Occipital lobe (tissue), 1 donor: ENCODE measurements at regions not wholly inside any gene's neighbourhood (a gene's known extent, or its start where the extent isn't known, plus 50 kb on each side); places are given as distances from the start of the nearest gene placed in this dataset.
"Not testable (repeated sequence)": the region's sequence is repeated elsewhere in the genome, so short reads cannot be mapped to it uniquely, and the experiment has no call there.

Experiments used
- DNase-seq: peaks from one replicate; lab custom pipeline; 2025; lab: John Stamatoyannopoulos, UW

DNA sequence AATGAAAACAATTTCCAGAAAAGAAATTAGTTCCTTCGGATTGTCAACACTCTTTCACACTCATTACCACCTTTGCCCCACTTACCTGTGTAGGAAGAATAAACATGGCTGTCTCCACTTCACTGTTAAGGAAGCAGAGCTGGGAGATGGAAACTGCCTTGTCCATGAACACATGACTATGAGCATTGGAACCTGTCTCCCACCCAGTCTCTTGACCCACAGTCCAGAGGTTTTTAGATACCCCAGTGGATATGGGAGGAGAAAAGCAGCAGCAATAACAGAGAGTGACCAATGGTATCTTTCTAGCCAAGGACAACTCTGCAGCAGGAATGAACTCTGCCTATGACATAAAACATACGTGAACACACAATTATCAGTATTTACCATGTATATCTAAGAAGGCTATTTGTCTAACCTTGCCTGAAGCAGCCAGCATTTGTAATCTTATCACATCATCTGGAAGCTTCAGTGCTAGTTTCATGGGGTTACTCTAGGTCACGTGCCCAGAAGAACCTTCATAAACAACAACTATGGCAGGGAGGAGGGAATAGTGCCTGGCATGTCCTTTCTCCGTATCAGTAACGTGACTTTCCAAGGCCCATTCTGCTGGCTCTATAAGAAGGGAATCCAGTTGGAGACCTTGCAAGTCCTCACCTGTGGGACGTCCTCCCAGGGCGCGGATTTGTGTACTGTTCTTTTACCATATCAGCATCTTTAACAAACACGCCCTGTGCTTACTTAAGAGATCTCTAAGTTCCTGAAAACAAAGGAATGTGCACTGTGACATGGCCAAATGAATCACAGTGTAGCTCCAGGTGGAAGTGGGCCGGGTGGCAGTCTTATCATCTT, 221.8 kb upstream of the UBL3 start:
- no peak for DNase-seq

DNA sequence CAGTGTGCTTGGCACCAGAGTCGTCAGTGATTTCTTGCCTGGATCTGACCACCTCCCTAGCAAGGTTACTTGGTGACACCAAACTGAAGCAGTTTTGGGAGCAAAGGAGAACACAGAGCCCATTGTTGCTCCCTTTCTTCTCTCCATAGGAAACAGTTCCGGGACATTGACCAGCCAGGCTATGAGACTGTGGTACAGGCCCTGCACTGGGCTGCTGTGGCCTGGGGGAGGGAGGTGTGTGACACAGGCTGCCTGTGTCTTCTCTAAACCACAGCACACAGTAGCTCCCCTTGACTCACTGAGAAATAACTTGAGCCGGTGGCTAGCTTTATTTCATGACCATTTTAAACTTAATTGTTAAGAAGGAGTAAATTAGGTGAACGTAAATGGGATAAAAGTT, 214.8 kb upstream of the UBL3 start:
- no peak for DNase-seq

DNA sequence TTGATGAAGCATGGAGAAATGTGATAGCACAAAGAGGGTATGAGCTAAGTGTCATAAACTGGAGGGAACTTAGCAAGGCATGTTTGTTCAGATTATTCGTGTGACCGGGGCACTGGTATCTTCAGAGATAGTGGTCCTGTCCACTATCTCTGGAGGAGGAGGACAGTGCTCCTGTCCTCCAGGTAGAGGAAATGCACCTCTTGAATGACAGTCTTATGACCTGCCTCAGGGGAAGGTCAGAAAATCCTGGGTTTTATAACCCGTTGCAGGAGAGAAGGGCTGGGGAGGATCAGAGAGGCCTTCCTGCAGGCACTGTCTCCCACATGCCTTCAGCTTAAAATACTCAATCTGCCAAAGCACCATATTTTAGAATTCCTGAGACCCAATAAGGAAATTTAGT, 213.5 kb upstream of the UBL3 start:
- DNase-seq: no peak

DNA sequence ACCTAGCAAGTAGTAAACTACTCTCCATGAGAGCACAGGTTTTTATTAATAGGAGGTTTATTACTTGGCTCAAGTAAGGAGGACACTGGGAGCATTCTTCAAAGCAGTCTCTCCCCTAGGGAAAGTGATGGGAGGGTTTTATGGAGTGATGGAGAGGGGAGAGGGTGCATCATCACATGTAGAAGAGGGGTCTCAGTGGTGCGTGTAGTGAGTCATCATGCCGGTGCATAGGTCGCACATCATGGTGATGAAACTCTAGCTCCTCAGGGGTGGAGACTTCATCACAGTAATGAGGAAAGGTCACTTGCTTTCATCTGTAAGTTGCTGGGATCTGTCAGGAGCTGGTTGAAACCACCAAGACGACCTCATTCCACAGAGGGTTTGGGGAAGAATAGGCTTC, 210.8 kb upstream of the UBL3 start:
- no peak for DNase-seq

DNA sequence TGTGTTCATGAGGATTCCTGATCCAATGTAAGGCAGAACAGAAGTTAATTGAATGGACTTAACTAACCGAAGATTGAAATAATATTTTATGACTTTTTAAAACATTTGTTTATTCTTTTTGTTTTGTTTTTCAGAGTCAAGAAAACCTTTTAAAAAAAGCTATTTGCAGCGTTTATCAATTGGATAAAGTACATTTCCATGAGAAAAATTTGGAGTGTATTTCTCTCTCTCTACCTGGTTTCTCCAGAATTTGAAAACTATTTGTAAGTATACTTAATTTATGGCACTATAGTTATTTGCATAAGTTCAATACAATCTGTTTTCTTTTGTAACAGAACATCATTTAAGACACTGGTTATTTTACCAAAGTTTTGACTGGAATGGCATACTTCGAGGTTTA, 208.0 kb upstream of the UBL3 start:
- DNase-seq: no peak

DNA sequence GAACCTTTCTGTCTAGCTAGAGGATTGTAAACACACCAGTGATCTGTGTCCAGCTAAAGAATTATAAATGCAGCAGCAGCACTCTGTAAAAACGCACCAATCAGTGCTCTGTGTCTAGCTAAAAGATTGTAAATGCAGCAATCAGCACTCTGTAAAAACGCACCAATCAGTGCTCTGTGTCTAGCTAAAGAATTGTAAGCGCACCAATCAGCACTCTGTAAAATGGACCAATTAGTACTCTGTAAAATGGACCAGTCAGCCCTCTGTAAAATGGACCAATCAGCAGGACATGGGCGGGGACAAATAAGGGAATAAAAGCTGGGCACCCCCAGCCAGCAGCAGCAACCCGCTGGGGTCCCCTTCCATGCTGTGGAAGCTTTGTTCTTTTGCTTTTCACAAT, 204.1 kb upstream of the UBL3 start:
- not testable (repeated sequence) for DNase-seq

DNA sequence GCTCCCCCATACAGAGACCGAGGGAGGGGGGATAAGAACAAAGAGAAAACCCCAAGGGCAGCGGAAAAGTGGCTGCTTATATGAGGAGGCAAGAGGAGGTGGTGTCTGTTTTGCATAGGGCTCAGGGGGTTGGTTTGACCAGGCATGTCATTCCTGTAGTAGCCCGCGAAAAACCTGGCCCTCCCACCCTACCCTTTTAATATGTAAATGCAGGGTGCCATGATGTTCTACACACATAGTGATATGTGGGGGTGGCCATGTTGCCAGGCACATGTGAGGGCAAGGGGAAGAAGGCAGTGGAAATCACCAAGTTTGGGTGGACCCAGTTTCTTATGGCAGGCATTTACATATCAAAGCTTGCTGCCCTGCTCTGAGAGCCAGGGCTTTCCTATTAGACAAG, 203.5 kb upstream of the UBL3 start:
- DNase-seq: no peak

DNA sequence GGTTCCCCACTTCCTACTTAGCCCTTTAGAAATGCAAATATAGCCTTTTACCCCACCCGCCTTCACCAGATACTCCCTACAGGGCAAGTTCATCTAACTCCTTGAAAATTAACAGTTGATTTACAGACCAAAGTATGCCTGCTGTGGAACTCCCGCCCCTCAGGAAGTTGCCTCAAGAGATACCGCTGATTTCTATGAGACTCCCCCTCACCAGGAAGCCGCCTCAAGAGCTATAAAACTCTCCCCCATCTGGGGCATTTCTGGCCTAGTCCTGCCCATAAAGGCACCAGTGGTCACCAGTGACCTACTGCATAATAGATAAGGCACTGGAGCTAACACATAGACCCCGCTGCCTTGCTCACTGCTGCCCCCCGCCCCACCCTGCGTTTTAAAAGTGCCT, 201.7 kb upstream of the UBL3 start:
- no peak for DNase-seq

DNA sequence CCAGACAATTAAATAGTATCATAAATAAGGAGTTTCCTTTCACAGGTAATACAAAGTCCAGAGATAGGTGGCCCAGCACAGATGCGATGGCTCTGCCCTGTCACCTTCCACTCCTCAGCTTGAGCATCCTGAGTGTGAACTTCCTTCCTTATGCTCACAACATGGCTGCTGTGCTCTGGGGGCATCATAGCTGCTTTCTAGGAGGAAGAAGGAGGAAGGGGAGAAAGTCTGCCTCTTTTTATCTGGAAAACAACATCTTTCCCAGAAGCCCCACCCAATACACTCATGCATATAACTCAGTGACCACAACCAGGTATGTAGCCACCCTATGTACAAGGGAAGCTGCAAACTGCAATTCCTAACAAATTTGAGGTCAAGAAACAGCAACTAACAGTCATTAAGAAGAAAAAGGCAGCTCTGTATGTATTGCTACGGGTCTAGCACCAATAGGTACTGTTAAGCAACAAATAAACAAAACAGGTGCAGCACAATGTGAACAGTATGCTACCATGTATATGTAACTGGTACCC, 201.2 kb upstream of the UBL3 start:
- DNase-seq: no peak

DNA sequence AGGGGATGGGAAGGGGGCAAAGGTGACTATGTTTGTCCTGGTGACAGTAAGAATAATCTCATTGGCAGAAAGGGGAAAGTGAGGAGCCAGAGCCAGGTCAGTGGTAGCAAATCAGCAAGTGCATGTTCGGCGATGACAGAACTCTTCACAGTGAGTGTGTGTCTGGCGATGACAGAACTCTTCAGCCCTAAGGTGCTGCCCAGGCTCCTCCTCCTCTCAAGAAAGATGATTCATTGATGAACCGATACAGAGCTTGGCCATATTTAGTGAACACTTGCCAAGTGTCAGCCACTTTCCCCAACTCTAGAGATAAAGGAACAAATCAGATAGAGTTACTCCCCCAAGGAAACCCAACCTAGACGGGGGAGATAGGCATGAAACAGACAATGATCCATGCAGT, 199.3 kb upstream of the UBL3 start:
- DNase-seq: no peak

DNA sequence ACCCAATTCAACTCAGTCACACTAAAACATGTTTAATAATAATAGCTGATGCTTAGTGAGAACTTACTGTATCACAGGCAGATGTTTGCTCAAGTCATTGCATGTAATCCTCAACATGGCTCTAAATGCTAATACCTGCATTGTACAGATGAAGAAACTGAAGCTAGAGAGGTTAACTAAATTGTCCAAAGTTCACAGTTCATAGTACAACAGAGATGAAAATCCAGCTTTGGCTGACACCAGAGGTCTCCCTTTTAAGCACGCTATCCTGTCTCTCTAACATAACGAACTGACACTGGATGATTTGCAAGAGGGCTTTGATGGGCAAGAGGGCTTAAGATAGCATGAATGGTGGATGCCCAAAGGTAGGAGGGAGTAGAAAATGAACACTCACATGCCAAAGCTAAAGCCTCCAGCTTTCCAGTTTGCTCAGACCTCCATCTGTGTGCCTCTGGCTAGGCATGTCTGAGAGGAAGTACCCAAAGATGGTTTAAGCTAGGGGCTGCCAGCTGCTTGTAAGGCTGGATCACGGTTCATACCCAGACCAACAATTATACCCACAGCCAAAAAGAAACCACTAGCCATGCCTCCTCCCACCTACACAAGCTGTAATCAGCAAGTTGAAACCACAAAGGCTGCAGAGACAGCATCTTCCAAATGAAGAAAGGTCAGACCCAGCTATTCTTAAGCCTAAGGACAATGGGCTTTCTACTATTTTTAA, 196.9 kb upstream of the UBL3 start:
- DNase-seq: no peak

DNA sequence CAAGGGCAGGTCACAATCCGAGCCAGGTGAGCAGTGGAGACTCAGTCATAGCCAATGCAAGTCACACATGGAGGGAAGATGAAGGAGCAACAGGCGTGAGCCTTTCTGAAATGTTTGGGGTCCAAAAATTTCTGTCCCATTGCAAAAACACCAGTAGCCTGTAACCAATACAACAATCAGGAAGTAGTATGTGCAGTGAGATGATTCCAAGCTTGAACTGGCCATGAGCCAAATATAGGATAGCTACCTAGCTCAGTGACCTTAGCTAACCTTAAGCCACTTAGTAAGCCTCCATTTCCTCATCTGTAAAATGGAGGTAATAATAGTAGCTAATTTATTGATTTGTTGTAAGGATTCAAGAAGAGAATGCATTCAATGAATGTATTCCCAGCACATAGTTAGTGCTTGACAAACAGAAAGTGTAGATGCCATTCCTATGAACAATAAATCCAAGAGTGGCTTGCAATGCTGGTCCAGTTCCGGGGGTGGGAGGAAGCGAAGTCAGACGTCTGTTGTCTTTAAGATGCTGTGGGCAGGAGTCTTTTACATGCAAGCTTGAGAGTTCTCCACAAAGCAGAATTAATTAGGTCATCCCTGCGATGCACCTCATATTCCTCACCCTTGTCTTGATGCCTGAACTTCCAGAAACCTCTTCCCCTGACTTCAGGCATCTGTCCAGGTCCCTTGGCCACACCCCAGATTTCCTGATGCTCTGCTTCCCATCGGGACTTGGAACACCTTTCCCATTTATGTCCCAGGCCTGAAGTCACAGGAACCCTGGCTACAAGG, 195.7 kb upstream of the UBL3 start:
- no peak for DNase-seq

DNA sequence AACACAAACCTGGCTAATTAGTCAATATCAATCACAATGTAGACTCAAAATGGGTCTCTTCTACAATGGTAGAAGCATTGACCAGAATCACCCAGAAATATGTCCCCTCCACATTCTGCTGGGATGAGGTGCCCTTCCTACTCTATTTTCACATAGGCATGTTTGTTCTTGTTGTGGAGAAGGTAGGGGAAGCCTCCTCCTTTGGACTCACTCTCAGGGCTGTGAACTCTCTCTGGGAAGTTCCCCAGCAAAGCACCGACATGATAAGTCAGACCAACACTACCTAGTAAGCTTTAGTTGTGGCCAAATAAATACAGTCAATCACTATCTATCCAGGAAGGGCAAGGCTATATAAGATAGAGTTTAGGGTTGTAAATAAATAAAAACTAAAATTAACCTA, 194.5 kb upstream of the UBL3 start:
- no peak for DNase-seq

DNA sequence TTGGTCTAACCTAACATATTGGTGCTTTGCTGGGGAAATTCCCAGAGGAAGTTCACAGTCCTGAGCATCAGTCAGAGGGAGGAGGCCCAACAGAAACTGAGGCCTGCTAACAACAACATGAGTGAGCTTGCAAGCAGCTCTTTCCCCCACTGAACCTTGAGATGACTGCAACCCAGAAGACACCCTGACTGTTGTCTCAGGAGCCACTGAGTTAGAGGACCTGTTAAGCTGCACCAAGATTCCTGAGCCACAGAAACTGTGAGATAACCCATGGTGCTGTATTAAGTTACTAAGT, 193.2 kb upstream of the UBL3 start:
- no peak for DNase-seq

DNA sequence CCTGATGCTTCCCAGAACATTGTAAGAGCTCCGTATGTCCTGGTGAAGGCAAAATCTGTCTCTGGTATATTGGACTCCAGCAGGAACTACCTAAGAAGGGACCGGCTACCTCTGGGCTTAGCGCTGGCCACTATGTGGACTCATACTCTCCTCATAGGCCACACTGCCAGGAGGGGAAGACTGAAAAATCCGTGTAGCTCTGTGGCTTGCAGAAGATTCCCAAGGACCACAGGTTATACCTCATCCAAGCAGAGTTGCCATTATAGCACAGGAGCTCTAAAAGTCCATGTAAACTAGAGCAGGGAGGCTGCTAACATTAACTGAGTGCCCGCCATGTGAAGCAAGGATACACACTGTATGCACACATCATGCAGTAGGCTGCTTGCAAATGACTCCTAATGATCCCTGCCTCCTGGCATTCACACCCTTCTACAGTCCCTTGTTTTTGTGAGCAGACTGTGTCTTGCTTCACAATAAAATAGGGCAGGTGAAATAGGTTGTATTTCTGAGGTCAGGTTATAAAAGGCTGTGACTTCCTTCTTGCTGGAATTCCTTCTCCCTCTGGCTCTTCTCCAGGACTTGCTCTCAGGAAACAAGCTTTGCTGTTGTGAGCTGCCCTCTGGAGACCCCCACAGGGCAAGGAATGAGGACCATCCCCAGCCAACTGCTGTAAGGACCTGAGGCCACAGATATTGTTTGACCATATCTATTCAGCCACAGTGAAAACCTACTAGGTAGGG, 192.6 kb upstream of the UBL3 start:
- DNase-seq: no peak

DNA sequence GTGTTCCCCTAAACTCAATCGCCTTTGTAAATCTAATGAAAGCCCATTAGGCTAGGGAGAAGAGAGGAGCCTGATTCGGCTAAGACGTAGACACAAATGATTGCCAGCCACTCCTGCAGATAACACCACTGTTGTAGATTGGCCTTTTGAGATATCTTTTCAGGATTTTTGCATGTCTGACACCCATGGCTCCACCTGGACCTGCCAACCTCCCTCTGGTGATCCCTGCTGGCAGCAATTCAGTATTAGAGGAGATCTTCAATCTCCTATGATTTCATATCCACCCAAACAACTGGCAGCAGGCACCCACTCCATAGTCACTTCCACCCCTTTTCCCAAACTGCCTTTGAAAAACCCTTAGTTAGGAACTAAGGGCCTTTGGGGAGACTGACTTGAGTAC, 191.9 kb upstream of the UBL3 start:
- DNase-seq: no peak

DNA sequence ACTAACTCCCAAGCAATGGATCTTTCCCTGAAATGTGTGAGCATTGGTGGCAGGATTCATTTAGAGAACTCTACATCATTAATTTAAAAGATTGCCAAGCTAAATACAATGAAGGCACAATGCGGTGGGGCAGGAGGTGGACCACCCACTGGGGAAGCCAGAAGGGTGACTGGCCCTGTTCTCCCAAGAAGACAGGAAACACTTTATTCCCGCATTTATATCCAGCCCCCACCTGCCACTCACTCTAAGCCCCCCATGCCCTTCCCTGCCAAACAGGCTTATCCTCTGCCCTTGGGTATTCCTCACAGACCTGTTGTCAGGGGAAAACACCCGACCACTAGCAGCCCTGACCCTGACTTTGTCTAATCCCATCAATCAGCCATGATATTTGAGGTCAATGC, 189.1 kb upstream of the UBL3 start:
- DNase-seq: no peak

DNA sequence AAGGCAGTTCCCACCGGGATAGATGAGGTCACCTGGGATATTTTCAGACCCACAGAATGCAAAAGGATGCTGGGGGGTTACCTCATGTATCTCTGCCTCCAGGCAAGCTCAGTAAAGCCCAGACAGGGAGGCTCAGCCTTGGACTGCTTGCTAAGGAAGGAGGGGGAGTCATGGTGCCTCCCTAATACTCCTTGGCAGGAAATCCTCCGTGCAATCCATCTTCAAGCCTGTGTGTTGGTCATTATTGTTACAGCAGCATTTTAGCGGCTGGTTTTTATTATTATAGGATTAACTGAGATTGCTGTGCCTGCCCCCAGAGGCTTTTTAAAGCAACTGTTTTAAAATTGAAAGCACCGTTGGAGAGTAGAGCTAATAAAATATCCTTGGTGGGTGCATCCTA, 188.5 kb upstream of the UBL3 start:
- DNase-seq: no peak

DNA sequence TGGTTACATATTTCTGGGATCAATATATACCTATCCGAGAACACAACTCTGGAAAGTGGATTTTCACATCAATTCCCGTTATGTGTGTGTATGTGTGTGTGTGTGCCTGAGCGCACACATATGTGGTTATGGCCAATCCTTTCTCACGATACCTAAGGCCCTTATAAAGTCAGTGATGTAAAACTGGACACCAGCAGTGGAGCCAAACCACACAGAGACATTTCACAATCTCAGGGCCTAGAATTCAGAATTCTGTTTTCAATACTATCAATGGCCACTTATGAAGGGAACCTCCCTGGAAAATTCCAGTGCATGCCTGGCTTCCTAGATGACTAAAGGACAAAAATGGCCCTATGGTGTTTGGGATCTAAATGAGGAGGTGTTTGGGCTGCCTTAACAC, 187.3 kb upstream of the UBL3 start:
- DNase-seq: no peak

DNA sequence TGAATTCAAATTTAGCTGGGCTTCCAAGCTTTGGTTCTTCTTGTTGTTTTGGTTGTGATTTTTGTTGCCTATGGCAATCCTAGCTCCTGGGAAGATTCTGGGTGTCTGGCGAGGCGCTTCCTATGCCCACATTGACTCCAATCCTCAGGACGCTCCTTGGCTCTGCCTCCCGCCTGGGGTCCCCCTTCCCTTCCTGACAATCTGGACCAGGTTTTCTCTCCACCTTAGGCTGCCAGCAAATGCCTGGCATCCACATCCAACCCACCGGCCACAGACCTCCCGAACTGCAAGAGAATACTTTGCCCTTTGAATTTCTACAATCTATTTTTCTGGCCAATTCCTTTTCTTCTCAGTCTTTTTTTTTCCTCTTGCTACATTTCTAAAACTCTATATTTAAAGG, 186.9 kb upstream of the UBL3 start:
- no peak for DNase-seq

DNA sequence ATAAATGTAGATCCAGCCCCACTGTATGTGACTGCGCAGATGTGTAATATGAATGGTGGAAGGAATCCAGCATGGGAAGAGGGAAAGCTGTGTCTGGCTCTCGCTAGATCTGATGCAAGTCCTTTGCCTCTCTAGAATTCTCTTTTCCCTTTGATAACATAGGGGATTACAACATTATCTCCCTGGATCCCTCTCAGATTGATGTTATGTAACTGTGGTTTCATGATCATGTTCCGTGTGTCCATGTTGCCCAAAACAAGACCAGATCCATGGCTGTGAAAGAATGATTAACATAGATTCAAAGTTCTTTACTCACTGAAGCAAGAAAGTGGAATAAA, 184.0 kb upstream of the UBL3 start:
- DNase-seq: no peak
